GM21367 (cell line): ENCODE measurements at regions not wholly inside any gene's neighbourhood (a gene's known extent, or its start where the extent isn't known, plus 50 kb on each side); places are given as distances from the start of the nearest gene placed in this dataset.

Experiments used
- ATAC-seq: cut with Tn5 transposase; IDR thresholded peaks from one replicate; pipeline ENCODE4 v1.9.1; 2021; ENCODE audit not compliant: unreplicated experiment

- no peak for ATAC-seq
Measured at GRCh38 chr16:64421515-64421914, 700.3 kb downstream of the CDH11 start.

DNA sequence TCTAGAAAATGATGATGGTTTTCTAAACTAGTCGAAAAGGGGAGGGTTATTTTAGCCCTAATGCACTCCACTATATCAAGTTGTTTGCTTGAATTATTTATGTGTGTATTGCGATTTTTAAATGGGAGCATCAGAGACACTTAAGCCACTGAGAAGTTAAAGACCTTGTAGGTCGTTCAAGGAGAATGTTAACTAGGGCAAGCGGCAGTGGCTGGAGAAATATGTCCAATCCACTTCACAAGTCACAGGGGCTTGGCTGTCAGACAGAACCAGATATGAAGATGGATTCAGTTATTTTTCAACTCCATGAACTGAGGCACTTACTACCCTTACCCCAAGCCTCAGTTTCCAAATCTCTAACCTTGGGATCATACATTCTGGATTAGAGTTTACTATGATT is 702.0 kb downstream of the CDH11 start:
- ATAC-seq = no peak

- no peak for ATAC-seq
Measured at GRCh38 chr16:64417711-64418227, 704.1 kb downstream of the CDH11 start.

DNA sequence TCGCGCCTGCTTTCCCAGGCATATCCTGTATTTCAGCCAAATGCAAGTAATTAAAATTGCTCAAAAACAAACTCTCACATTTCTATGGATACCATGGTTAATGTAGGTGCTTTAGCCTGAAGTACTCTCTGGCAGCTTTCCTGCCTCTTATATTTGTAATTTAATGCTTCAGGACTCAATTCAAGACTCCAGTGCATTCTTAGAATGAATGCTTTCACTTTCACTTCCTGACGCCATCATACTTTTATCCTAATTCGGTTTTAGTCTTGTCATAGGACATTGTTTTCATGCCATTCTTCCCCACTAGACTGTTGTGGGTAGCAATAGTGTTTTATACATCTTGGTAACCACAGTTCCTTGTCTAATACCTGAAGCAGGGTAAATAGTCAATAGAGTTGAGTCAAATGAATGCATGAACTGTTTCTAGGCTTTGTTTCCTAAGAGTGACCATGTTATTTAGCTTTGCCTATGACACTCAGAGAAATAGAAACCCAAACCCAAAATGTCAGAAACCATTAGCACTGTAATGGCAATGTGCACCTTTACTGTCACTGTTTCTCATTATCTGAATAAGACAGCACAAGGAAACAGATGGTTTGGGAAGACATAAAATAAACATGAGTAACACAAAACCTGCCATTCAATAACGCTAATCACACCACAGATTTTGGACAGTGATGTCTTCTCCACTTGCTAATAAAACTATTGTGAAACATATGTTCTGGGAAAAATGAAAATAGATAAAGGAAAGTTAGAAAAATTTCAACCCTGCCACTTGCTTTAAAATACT is 705.5 kb downstream of the CDH11 start:
- no peak for ATAC-seq

DNA sequence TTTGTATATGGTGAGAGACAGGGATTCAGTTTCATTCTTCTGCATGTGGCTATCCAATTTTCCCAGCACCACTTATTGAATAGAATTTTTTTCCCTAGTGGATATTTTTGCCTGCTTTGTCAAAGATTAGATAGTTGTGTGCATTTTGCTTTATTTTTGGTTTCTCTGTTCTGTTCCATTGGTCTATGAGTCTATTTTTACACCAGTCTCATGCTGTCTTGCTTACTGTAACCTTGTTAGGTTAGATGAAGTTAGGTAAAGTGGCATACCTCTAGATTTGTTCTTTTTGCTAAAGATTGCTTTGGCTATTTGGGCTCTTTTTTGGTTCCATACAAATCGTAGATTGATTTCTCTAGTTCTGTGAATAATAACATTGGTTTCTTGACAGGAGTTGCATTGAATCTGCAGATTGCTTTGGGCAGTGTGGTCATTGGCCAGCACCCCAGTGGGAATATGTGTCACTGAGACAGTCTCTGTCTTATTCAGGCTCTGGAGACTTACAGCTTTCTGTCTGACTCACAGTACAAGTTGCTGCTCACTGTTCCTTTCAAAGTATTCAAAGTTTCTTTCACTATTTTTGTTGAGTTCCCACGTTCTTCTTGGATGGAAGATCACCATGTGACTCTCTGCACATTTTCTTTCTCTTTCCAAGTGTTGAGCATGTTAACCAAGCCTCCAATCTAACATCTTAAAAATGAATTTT is 709.1 kb downstream of the CDH11 start:
- no peak for ATAC-seq

- no peak for ATAC-seq
Measured at GRCh38 chr16:64410306-64410705, 711.6 kb downstream of the CDH11 start.

GRCh38 chr16:64409783-64410210 is 712.1 kb downstream of the CDH11 start:
- no peak for ATAC-seq

- ATAC-seq = no peak
Measured at GRCh38 chr16:64408699-64409098, 713.2 kb downstream of the CDH11 start.

DNA sequence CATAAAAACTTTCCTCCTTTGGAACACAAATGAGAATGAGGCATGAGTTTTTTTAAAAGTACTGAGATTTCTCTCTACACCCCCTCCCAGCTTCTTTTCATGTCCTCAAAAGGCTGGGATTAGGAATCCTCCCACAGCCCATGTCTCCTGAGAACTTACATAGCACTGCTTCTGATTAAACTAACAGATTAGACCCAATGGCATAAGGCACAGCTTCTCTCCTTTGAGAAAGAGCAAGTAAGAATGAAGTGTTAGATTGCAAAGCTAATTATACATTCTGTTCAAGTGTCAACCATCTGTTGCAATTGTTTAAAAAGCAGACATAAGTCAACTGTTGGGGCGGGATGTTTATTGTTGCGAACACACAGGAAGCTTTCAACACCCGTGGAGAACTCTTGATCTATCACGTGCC is 715.1 kb downstream of the CDH11 start:
- ATAC-seq = no peak

DNA sequence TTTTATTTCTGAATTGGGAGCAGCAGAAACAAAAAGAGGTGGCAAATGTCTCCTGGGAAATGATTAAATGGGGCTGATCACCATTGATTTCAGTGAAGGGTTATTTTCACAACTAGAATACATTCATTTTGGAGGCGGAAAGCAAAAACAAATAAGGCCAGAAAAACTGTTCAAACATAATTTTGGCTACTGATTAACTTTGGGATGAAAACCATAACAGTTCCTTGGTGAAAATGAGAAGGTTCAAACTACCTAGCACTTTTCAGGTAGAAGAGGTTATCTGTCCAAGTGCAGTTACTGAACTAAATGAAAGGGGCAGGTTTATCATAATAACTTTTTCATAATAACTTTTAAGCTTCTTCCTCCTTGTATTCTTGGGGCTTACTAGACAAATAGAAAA is 718.5 kb downstream of the CDH11 start:
- ATAC-seq = no peak

GRCh38 chr16:64398793-64399192 is 723.1 kb downstream of the CDH11 start:
- no peak for ATAC-seq

DNA sequence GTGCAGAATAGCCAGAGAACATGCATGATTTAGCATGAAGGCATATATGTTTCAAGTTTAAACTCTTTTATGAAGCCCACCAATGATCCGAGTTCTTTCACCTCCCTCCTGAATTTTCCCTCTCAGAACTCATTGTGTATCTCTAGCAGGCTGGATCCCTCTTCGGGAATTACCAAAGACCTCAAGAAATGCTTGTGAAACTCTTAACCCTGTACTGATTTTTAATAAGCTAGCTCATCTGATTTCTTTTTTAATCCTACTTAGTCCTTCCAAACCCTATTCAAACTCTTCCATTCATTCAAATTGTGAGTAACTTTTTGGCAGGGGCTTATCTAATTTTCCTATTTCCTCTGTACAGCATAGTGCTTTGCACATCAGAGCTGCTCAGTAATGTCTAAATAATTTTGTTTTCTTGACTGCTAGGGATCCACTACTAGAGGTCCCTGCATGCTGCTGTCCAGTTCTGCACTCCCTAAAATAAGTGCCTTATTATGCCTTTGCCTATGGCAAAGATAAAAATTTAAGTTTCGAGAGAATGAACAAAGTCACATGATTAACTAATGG is 723.8 kb downstream of the CDH11 start:
- no peak for ATAC-seq

DNA sequence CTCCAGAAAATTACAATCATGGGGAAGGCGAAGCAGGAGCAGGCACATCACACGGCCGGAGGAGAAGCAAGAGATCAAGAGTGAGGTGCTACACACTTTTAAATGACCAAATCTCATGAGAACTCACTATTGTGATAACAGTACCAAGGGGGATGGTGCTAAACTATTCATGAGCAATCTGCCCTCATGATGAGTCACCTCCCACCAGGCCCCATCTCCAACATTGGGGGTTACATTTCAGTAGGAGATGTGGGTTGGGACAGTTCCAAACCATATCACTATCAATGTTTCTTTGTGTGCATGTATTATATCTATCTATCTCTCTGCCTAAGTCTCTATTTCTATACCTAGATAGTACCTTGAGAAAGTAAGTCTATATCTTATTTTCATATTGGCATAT is 724.8 kb downstream of the CDH11 start:
- no peak for ATAC-seq

GRCh38 chr16:64394061-64394460 is 727.8 kb downstream of the CDH11 start:
- no peak for ATAC-seq

- no peak for ATAC-seq
Measured at GRCh38 chr16:64392456-64392855, 729.4 kb downstream of the CDH11 start.

- no peak for ATAC-seq
Measured at GRCh38 chr16:64391063-64391600, 730.7 kb downstream of the CDH11 start.

DNA sequence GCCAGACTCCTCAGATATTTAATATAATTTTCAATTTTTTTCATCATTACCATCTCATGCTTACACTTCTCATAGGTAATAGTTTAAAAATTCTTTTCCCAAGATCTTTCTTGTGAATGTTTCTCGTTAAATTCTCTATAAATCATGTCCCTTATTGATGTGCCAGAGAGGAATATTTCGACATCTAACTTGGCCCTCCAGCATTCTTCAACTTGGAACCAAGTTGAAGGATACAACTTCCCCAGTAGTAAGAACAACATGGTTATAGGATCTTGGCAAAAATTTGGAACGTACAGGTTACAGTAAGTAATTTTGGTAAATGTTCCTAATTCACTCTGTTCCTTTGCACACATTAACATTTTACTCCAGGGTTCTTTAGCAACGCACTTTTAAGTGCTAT is 731.8 kb downstream of the CDH11 start:
- no peak for ATAC-seq

DNA sequence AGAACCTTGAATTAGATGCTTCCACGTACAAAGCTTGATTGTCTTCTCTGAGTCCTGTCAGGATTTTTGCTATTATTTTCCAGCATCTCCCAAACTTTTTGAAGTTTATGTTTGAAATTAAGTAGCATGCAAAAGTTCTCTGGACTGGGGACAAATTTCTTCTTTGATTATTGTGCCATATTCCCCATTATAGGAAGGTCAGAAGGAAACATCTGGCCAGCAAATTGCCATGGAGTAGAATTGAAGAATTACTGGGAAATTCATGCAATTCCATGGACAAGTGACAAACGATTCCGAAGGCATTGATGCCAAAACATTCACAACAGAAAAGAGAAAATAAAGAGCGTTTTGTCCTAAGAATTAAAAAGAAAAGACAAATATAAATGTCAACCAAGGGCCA is 737.2 kb downstream of the CDH11 start:
- no peak for ATAC-seq

DNA sequence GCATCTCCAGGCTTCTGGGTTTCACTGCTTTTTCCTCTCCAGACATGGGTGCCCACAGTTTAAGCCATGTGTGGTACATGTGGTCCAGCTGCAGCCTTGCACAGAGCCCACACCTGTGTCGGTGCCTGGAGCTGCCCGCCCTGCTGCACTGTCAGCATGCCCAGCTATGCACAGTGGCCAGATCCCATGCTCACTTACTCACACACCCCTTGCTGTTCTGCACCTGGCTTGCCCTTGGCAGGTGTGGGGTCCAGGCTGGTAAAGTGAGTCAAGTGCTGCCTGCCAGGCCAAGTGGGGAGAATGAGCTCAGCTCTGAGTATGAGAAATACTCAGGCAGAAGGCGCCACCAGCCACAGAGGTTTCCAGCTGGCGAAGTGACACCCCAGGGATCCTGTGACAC is 739.9 kb downstream of the CDH11 start:
- no peak for ATAC-seq

DNA sequence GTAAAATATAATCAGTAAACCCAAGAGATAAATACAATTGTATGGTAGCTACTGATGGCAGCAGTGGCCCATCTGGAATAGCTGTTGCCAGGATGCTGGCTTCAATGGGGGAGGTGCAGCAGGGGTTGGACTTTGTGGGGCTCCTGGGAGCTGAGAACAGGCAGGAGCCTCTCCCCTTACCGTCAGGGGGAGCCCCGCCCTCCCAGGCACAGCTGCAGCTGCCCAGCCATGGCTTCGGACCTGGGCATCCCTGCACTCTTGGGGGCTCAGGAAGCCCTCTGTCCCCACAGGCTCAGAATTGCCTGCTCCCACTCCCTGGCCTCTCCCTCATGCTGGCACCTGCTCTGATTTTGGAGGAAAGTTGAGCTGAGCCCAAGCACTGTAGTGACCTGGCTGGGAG is 741.1 kb downstream of the CDH11 start:
- no peak for ATAC-seq

DNA sequence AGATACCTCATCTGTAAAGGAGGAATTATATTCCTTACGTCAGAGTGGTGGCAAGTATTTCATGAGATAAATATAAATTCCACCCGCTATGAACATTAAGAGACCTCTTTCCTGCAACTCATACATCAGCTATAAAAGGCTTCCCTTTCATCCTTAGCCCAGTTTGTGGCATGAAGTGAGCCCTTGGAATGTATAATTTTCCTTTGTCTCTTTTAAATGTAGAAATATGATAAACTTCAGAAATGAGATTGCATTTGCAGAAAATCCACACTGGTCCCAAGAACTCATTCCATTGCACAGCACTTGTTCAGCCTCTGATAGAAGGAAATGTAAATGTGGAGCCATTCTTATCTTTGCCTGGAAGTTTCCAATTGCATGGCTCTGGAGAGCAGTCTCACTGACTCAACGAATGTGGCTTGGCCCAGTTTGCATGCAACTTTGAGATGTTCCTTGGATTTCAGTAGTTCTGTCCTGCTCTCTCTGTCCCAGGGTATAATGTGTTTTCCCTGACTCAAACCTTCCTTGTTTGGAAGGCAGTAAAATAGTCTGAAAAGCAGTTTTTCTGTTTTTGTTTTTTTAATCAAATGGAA is 746.4 kb downstream of the CDH11 start:
- no peak for ATAC-seq
